Activated CD4-positive, alpha-beta T cell treated with anti-CD3 and anti-CD28 coated beads, Interleukin-10, Interleukin-2, amounts not matched to agents 100 ng/mL and 50 ng/mL, durations not matched to agents 16 hours and 8 hours (primary cell): ENCODE measurements at regions not wholly inside any gene's neighbourhood (a gene's known extent, or its start where the extent isn't known, plus 50 kb on each side); places are given as distances from the start of the nearest gene placed in this dataset.
"Not testable (repeated sequence)": the region's sequence is repeated elsewhere in the genome, so short reads cannot be mapped to it uniquely, and the experiment has no call there.

ENCODE experiments used
- DNase-seq: peaks from one replicate; pipeline ENCODE4 v3.0.0-alpha.2; 2020

GRCh38 chrX:465418-466215, 78.9 kb upstream of the PPP2R3B start:
- DNase-seq = no peak

GRCh38 chrX:466836-467235, 80.1 kb upstream of the PPP2R3B start:
- DNase-seq = not testable (repeated sequence)

- not testable (repeated sequence) for DNase-seq
Measured at GRCh38 chrX:467686-468085, 81.0 kb upstream of the PPP2R3B start.

DNA sequence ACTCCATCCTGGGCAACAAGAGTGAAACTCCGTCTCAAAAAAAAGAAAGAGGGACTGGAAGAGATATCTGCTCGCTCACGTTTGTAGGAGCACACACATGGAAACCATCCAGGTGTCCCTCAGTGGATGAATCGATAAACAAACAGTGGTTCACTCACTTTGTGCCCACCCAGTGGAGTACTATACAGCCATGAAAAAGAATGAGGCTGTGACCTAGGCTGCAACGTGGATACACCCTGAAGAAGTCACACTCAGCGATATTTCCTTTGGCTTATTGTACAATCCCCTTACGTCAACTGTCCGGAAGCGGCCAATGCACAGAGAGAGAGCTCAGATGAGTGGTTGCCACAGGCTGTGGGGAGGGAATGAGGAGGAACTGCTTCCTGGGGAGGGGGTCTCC, 82.3 kb upstream of the PPP2R3B start:
- no peak for DNase-seq

GRCh38 chrX:470686-471085, 84.0 kb upstream of the PPP2R3B start:
- DNase-seq = no peak

DNA sequence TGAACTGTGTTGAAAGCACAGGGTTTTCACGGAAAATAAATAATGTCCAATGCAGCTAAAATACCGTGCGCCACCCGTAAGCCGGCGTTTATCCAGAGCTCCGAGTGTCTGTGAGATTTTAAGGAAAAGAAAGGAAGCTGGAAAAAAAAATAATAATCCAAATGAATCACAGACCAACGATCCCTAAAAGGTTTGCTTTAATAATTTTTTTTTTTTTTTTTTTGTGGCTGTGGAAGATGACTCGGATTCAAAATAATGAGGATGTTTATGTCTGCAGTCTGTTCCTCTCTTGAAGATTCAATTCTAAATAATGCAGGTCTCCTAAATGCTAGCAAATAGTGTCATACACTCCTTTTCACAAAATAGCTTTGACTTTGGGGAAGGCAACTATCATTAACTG, 84.6 kb upstream of the PPP2R3B start:
- DNase-seq = no peak

- not testable (repeated sequence) for DNase-seq
Measured at GRCh38 chrX:472275-472674, 85.6 kb upstream of the PPP2R3B start.

DNA sequence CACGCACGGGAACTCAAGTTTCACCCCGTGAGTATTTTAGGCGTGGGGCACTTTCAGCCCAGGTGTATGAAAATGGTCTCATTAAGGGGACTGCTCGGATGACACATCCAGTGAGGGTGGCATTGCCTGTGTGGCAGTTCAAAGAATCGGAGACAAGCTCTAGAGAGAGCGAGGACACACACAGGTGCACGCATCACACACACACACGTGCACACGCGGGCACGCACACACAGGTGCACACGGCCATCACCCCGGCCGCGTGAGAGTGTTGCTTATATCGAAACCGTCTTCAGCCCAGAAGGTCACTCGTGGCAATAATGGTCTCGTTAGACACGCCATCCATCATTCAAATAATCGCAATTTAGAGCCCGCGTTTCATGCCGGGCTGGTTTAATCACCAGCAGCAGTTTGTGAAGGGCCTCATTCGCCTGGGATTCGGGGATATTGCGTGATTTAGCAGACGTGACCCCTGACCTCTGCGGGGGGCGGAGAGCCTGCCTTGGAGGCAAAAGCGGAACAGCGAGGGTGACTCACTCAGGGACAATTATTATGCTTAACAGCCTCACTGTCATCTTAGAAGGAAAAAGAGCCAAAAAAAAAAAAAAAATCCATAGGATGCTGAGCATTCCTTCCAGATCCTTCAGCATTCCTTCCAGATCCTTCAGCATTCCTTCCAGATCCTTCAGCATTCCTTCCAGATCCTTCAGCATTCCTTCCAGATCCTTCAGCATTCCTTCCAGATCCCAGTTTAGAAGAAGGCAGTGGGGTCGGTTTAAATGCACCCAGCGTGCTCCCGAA, 89.4 kb upstream of the PPP2R3B start:
- no peak for DNase-seq

DNA sequence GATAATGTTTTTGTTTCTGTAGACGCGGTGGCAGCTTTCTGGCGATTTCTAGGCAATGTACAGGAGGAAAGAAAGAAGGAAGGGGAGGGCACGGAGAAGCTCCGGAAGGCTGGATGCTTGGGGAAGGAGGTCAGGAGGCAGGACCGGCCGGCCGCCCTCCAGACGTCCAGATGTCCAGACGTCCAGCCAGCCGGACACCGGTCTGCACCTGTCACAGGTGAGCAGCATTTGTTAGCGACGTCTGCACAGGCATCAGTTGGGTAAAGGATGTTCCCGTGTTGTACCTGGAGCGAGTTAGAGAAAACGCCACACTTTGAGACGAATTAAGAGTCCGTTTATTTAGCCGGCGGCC, 90.0 kb upstream of the PPP2R3B start:
- no peak for DNase-seq

DNA sequence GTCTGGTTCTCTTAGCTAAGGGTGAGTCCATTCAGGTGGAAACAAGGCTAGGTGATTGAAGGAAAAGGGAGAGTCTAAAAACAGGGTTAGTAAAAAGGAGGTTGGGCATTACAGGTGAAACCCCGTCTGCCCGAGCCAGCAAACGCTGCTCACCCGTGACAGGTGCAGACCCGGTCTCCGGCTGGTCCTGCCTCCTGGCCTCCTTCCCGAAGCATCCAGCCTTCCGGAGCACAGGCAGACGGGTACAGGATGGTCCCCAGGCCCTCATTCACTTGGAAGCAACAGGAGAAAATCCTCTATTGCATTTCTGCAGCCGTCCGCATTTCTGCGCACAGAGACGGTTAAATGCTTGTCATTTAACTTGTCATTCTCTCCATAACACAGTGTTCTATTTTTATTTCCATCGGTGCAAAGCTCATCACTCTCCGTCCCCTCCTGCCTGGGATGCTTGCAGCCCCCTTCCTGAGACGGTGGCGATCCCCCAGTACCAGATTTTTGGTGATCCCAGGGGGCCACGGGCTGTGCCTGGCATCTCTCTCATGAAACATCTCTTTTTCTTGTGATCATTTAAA, 90.8 kb upstream of the PPP2R3B start:
- no peak for DNase-seq

DNA sequence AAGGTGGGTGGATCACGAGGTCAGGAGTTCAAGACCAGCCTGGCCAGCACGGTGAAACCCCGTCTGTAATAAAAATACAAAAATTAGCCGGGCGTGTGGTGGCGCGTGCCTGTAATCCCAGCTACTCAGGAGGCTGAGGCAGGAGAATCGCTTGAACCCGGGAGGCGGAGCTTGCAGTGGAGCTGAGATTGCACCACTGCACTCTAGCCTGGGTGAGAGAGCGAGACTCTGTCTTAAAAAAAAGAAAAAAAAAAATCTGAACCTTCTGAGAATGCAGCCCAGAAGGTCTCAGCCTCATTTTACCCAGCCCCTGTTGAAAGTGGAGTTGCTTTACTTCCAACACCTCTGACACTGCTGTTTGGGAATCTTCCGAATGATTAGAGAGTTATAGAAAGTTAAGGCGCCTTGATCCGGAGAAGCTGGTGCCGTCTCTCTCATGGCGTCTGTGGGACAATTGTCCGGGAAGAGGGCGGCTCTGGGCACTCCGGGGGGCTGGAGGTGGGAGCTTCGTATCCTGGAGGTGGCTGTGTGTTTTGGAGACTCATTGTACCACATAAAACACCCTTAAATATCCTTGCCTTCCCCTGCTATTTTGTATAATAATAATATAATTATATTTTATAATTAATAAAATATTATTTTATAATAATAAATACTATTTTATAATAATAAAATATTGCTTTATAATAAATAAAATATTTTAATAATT, 92.7 kb upstream of the PPP2R3B start:
- no peak for DNase-seq

DNA sequence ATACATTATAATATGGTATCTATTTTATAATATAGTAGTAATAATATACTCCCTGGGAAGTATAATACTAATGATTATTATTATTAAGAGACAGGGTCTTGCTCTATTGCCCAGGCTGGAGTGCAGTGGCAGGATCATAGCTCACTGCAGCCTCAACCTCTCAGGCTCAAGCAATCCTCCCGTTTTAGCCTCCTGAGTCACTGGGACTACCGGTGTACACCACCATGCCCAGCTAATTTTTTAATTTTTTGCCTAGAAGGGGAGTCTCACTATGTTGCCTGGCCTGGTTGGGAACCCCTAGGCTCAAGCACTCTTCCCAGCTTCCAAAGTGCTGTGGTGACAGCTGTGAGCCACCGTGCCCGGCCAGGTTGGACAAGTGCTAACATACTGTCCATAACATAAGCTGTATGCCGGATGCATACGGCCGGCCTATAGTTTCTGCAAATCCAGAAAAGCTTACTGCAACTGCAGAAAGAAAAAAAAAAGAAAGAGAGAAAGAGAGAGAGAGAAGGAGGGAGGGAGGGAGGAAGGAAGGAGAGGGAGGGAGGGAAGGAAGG, 94.2 kb upstream of the PPP2R3B start:
- no peak for DNase-seq

DNA sequence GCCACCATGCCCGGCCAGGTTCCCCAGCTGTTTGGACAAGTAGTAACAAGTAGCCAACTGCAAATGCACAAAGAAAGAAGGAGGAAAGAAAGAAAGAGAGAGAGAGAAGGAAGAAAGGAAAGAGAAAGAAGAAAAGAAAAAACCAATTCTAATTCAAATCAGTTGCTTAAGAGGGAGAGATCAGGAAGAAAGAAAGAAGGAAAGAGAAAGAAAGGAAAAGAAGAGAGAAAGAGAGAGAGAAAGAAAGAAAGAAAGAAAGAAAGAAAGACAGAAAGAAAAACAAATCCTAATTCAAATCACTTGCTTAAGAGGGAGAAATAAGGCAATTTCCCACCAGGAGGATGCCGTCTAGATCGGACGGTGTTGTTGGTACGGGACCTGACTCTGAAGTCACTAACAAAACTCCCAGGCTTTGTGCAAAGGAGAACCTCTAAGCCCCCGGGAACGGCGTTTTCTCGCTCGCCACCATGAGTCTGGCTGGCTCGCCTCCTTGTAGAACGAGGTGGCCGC, 95.5 kb upstream of the PPP2R3B start:
- no peak for DNase-seq

DNA sequence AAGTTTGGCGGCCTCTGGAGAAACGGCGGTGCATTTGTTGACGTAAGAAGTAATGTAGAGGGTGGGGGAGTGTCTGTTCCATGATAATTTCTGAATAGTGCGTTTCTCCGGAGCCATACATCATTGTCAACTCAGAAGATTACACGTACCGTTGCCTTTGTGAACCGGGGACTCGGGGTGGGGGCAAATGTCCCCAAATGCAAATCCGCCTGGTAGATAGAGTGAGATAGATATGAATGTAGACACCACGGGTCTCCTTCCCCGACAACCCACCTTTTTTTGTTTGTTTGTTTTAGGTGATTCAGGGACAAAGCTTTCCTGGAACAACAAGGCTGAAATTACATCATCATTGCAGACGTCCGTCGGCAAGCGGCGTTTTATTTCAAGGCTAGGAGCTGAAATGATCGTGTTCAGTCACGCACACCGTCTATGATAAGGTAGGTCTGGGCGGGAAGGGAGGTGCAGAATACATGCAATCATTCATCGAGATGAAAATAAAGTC, 96.0 kb upstream of the PPP2R3B start:
- no peak for DNase-seq

- DNase-seq = no peak
Measured at GRCh38 chrX:485368-485767, 98.7 kb upstream of the PPP2R3B start.

GRCh38 chrX:486325-486724, 99.6 kb upstream of the PPP2R3B start:
- DNase-seq = no peak

GRCh38 chrX:487836-488235, 101.1 kb upstream of the PPP2R3B start:
- no peak for DNase-seq

DNA sequence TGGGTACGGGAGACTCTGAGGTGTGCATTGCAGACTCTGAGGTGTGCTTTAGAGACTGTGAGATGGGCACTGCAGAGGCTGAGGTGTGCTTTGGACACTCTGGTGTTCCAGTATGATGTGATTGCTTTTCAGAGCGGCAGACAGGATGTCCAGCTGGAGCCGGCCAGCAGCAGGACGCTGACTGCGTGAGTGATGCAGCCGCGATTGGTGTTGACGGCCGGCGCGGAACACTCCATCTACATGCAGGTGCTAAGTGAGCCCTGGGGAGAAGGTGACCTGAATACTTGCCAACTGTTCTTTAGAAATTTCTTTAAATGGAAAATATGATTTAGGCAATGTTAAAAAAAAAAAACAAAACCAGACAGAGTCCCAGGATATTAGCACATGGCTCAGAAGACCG, 103.1 kb upstream of the PPP2R3B start:
- no peak for DNase-seq

GRCh38 chrX:497186-498014, 110.7 kb upstream of the PPP2R3B start:
- DNase-seq = no peak

GRCh38 chrX:498901-499300, 112.2 kb upstream of the PPP2R3B start:
- DNase-seq = not testable (repeated sequence)

- DNase-seq = no peak
Measured at GRCh38 chrX:499870-500364, 113.2 kb upstream of the PPP2R3B start.
